GM23338 (cell line): ENCODE measurements at regions not wholly inside any gene's neighbourhood (a gene's known extent, or its start where the extent isn't known, plus 50 kb on each side); places are given as distances from the start of the nearest gene placed in this dataset.

Experiments used
- ATAC-seq: fragments of 200-7000 bp; cut with Tn5 transposase; 3 replicates; pipeline ENCODE4 v1.9.1; 2020
- DNase-seq: peaks from one replicate; pipeline ENCODE4 v3.0.0-alpha.2; 2015; ENCODE audit warnings: low spot score
- H2AFZ ChIP-seq: fragments of 200-600 bp; sonication (generic); 2 replicates; pipeline ENCODE4 v1.8.0; 2016; ENCODE audit warnings: antibody characterized with exemption, mild to moderate bottlenecking, moderate library complexity
- H3F3A ChIP-seq: fragments of 200-600 bp; sonication (generic); replicated peaks from 2 replicates; pipeline ENCODE4 v1.8.0; 2017; ENCODE audit warnings: antibody characterized with exemption, mixed run types, low read depth
- H3K27ac ChIP-seq: fragments of 200-600 bp; sonication (generic); 2 replicates; pipeline ENCODE4 v1.6.1; 2016; ENCODE audit warnings: low read depth
- H3K27me3 ChIP-seq: fragments of 200-600 bp; sonication (generic); 2 replicates; pipeline ENCODE4 v1.8.0; 2016; ENCODE audit warnings: mild to moderate bottlenecking, mixed run types, moderate library complexity; ENCODE audit not compliant: insufficient read depth
- H3K36me3 ChIP-seq: fragments of 200-600 bp; sonication (generic); 2 replicates; pipeline ENCODE4 v1.8.0; 2016; ENCODE audit warnings: mild to moderate bottlenecking; ENCODE audit not compliant: insufficient read depth
- H3K4me1 ChIP-seq: fragments of 200-600 bp; sonication (generic); 2 replicates; pipeline ENCODE4 v1.8.0; 2016; ENCODE audit warnings: mild to moderate bottlenecking, moderate library complexity; ENCODE audit not compliant: insufficient read depth
- H3K4me2 ChIP-seq: fragments of 200-600 bp; sonication (generic); 2 replicates; pipeline ENCODE4 v1.7.1; 2017; ENCODE audit warnings: mixed run types
- H3K4me3 ChIP-seq: fragments of 200-600 bp; sonication (generic); 2 replicates; pipeline ENCODE4 v1.6.1; 2016; ENCODE audit warnings: mixed run types
- H3K79me2 ChIP-seq: fragments of 200-600 bp; sonication (generic); replicated peaks from 2 replicates; pipeline ENCODE4 v1.8.0; 2017; ENCODE audit warnings: mild to moderate bottlenecking; ENCODE audit not compliant: insufficient read depth
- H3K9me2 ChIP-seq: fragments of 200-600 bp; sonication (generic); 2 replicates; pipeline ENCODE4 v1.8.0; 2017; ENCODE audit not compliant: insufficient read depth
- H4K20me1 ChIP-seq: fragments of 200-600 bp; sonication (generic); replicated peaks from 2 replicates; pipeline ENCODE4 v1.8.0; 2017; ENCODE audit warnings: mild to moderate bottlenecking; ENCODE audit not compliant: insufficient read depth
- H3K27ac Mint-ChIP-seq: 2 replicates; pipeline ENCODE4 v1.8.0; 2020; ENCODE audit warnings: inconsistent platforms, mild to moderate bottlenecking, moderate library complexity, mixed read lengths
- H3K27me3 Mint-ChIP-seq: 3 replicates; pipeline ENCODE4 v1.8.0; 2022; ENCODE audit warnings: low read depth, mild to moderate bottlenecking, moderate library complexity, mixed read lengths, inconsistent platforms; ENCODE audit not compliant: insufficient read depth, poor library complexity
- H3K36me3 Mint-ChIP-seq: 3 replicates; pipeline ENCODE4 v1.8.0; 2021; ENCODE audit warnings: low read depth, mild to moderate bottlenecking, inconsistent platforms, moderate library complexity, mixed read lengths
- H3K4me1 Mint-ChIP-seq: 3 replicates; pipeline ENCODE4 v1.8.0; 2020; ENCODE audit warnings: mild to moderate bottlenecking, inconsistent platforms, mixed read lengths
- H3K4me3 Mint-ChIP-seq: 3 replicates; pipeline ENCODE4 v1.8.0; 2021; ENCODE audit warnings: moderate library complexity, mild to moderate bottlenecking, inconsistent platforms, mixed read lengths
- H3K9me3 Mint-ChIP-seq: 3 replicates; pipeline ENCODE4 v1.8.0; 2020; ENCODE audit warnings: moderate library complexity, mild to moderate bottlenecking, inconsistent platforms, mixed read lengths
- CREB1 ChIP-seq: fragments of 250-450 bp; sonication (Bioruptor Pico); IDR thresholded peaks from 2 replicates; pipeline ENCODE4 v1.5.0; 2020; ENCODE audit warnings: low read depth, mild to moderate bottlenecking, moderate library complexity
- CTCF ChIP-seq, 2 experiments: fragments of 200-600 bp in 1 of 2; sonication (generic) in 1 of 2; conservative IDR thresholded peaks; 2 replicates each; pipeline versions ENCODE4 v1.5.1 to v1.6.1; 2016 to 2017; ENCODE audit warnings: antibody characterized with exemption in 2 of 2, low read depth in 2 of 2, mild to moderate bottlenecking in 2 of 2, moderate library complexity in 1 of 2
- EZH2 ChIP-seq: fragments of 200-600 bp; sonication (generic); IDR thresholded peaks from one replicate; pipeline ENCODE4 v1.8.0; 2017; ENCODE audit warnings: antibody characterized with exemption, mild to moderate bottlenecking, low read depth; ENCODE audit not compliant: unreplicated experiment
- EZH2phosphoT487 ChIP-seq: fragments of 200-600 bp; sonication (generic); IDR thresholded peaks from one replicate; pipeline ENCODE4 v1.8.1; 2018; ENCODE audit warnings: antibody characterized with exemption; ENCODE audit not compliant: unreplicated experiment
- JUNB ChIP-seq: IDR thresholded peaks from one replicate; pipeline ENCODE4 v1.6.1; 2016; ENCODE audit warnings: antibody characterized with exemption; ENCODE audit not compliant: unreplicated experiment
- NANOG ChIP-seq: IDR thresholded peaks from 2 replicates; pipeline ENCODE4 v1.6.1; 2016; ENCODE audit warnings: antibody characterized with exemption, borderline replicate concordance
- POLR2AphosphoS5 ChIP-seq: IDR thresholded peaks from 2 replicates; pipeline ENCODE4 v1.6.1; 2016; ENCODE audit warnings: antibody characterized with exemption, low read depth
- STAT1 ChIP-seq: IDR thresholded peaks from one replicate; pipeline ENCODE4 v1.6.1; 2016; ENCODE audit warnings: antibody characterized with exemption; ENCODE audit not compliant: unreplicated experiment
- ZNF114 ChIP-seq: fragments of 250-450 bp; sonication (Bioruptor Pico); IDR thresholded peaks from 2 replicates; pipeline ENCODE4 v1.5.0; 2020; ENCODE audit warnings: mild to moderate bottlenecking, moderate library complexity
- ZNF331 ChIP-seq: fragments of 250-450 bp; sonication (Bioruptor Pico); IDR thresholded peaks from 2 replicates; pipeline ENCODE4 v1.5.0; 2020; ENCODE audit warnings: low read depth, mild to moderate bottlenecking, moderate library complexity
- TF ChIP-seq, protein P1 (sequence below): IDR thresholded peaks from 2 replicates; pipeline ENCODE4 v1.6.1; 2016; ENCODE audit warnings: antibody characterized with exemption
- TF ChIP-seq, protein P2 (sequence below): fragments of 250-450 bp; sonication (Bioruptor Pico); IDR thresholded peaks from 2 replicates; pipeline ENCODE4 v1.5.0; 2020; ENCODE audit warnings: mild to moderate bottlenecking, moderate library complexity
- TF ChIP-seq, protein P3 (sequence below): IDR thresholded peaks from one replicate; pipeline ENCODE4 v1.6.1; 2018; ENCODE audit warnings: antibody characterized with exemption; ENCODE audit not compliant: unreplicated experiment

DNA sequence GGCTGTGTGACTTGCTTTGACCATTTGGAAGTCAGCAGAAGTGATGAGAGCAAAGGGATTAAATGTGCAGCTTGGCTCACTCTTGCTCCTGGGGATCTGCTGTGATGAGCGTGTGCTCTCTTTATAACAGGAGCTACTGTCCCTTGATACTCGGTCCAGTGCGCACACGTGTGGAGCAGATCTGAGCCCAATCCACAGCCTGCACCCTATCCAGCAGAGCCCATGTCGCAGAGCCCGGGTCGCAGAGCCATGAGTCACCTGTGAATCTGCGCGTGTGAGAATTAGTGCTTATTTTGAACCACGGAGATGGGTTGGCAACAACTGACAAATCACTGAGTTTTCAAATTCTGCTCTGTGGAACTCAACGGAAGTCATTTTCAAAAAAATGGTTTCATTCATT is 291.0 kb upstream of the SULF2 start:
- Mint-ChIP-seq H3K4me3 (no peak overlapping the region), H3K27ac (no peak overlapping the region), H3K9me3 (0 out of 3 replicates have a peak, but pooled peaks cover 2% of the 10 kb centered on the region), H3K36me3 (no peaks in the 10 kb centered on the region), H3K27me3 (no peaks in the 10 kb centered on the region), H3K4me1 (no peaks in the 10 kb centered on the region)
- no peak overlapping the region for H2AFZ ChIP-seq
- no peak for ATAC-seq
- no peaks in the 10 kb centered on the region for H4K20me1 ChIP-seq
- no peak for DNase-seq
- H3K4me2 ChIP-seq = no peak overlapping the region
- H3K27ac ChIP-seq = no peak overlapping the region
- TF ChIP-seq JUNB (no peak), ZNF331 (CRISPR knock-in tag) (no peak), EZH2phosphoT487 (no peak), POLR2AphosphoS5 (no peak), STAT1 (no peak), NANOG (no peak), ZNF114 (CRISPR knock-in tag) (no peak), CTCF (conservative IDR thresholded peaks at IDR 0.05; ENCODE audit: low read depth in 2 of 2) (no peak), EZH2 (no peak), CREB1 (no peak)
- TF ChIP-seq, protein P1, sequence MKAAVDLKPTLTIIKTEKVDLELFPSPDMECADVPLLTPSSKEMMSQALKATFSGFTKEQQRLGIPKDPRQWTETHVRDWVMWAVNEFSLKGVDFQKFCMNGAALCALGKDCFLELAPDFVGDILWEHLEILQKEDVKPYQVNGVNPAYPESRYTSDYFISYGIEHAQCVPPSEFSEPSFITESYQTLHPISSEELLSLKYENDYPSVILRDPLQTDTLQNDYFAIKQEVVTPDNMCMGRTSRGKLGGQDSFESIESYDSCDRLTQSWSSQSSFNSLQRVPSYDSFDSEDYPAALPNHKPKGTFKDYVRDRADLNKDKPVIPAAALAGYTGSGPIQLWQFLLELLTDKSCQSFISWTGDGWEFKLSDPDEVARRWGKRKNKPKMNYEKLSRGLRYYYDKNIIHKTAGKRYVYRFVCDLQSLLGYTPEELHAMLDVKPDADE = no peak
- TF ChIP-seq, protein P2, sequence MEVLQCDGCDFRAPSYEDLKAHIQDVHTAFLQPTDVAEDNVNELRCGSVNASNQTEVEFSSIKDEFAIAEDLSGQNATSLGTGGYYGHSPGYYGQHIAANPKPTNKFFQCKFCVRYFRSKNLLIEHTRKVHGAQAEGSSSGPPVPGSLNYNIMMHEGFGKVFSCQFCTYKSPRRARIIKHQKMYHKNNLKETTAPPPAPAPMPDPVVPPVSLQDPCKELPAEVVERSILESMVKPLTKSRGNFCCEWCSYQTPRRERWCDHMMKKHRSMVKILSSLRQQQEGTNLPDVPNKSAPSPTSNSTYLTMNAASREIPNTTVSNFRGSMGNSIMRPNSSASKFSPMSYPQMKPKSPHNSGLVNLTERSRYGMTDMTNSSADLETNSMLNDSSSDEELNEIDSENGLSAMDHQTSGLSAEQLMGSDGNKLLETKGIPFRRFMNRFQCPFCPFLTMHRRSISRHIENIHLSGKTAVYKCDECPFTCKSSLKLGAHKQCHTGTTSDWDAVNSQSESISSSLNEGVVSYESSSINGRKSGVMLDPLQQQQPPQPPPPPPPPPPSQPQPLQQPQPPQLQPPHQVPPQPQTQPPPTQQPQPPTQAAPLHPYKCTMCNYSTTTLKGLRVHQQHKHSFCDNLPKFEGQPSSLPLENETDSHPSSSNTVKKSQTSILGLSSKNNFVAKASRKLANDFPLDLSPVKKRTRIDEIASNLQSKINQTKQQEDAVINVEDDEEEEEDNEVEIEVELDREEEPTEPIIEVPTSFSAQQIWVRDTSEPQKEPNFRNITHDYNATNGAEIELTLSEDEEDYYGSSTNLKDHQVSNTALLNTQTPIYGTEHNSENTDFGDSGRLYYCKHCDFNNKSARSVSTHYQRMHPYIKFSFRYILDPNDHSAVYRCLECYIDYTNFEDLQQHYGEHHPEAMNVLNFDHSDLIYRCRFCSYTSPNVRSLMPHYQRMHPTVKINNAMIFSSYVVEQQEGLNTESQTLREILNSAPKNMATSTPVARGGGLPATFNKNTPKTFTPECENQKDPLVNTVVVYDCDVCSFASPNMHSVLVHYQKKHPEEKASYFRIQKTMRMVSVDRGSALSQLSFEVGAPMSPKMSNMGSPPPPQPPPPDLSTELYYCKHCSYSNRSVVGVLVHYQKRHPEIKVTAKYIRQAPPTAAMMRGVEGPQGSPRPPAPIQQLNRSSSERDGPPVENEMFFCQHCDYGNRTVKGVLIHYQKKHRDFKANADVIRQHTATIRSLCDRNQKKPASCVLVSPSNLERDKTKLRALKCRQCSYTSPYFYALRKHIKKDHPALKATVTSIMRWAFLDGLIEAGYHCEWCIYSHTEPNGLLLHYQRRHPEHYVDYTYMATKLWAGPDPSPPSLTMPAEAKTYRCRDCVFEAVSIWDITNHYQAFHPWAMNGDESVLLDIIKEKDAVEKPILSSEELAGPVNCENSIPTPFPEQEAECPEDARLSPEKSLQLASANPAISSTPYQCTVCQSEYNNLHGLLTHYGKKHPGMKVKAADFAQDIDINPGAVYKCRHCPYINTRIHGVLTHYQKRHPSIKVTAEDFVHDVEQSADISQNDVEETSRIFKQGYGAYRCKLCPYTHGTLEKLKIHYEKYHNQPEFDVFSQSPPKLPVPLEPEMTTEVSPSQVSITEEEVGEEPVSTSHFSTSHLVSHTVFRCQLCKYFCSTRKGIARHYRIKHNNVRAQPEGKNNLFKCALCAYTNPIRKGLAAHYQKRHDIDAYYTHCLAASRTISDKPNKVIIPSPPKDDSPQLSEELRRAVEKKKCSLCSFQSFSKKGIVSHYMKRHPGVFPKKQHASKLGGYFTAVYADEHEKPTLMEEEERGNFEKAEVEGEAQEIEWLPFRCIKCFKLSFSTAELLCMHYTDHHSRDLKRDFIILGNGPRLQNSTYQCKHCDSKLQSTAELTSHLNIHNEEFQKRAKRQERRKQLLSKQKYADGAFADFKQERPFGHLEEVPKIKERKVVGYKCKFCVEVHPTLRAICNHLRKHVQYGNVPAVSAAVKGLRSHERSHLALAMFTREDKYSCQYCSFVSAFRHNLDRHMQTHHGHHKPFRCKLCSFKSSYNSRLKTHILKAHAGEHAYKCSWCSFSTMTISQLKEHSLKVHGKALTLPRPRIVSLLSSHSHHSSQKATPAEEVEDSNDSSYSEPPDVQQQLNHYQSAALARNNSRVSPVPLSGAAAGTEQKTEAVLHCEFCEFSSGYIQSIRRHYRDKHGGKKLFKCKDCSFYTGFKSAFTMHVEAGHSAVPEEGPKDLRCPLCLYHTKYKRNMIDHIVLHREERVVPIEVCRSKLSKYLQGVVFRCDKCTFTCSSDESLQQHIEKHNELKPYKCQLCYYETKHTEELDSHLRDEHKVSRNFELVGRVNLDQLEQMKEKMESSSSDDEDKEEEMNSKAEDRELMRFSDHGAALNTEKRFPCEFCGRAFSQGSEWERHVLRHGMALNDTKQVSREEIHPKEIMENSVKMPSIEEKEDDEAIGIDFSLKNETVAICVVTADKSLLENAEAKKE (CRISPR knock-in tag) = no peak
- TF ChIP-seq, protein P3, sequence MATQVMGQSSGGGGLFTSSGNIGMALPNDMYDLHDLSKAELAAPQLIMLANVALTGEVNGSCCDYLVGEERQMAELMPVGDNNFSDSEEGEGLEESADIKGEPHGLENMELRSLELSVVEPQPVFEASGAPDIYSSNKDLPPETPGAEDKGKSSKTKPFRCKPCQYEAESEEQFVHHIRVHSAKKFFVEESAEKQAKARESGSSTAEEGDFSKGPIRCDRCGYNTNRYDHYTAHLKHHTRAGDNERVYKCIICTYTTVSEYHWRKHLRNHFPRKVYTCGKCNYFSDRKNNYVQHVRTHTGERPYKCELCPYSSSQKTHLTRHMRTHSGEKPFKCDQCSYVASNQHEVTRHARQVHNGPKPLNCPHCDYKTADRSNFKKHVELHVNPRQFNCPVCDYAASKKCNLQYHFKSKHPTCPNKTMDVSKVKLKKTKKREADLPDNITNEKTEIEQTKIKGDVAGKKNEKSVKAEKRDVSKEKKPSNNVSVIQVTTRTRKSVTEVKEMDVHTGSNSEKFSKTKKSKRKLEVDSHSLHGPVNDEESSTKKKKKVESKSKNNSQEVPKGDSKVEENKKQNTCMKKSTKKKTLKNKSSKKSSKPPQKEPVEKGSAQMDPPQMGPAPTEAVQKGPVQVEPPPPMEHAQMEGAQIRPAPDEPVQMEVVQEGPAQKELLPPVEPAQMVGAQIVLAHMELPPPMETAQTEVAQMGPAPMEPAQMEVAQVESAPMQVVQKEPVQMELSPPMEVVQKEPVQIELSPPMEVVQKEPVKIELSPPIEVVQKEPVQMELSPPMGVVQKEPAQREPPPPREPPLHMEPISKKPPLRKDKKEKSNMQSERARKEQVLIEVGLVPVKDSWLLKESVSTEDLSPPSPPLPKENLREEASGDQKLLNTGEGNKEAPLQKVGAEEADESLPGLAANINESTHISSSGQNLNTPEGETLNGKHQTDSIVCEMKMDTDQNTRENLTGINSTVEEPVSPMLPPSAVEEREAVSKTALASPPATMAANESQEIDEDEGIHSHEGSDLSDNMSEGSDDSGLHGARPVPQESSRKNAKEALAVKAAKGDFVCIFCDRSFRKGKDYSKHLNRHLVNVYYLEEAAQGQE = no peak
- no peaks in the 10 kb centered on the region for H3K27me3 ChIP-seq
- H3F3A ChIP-seq = no peaks in the 10 kb centered on the region
- H3K36me3 ChIP-seq = no peaks in the 10 kb centered on the region
- no peaks in the 10 kb centered on the region for H3K4me1 ChIP-seq
- no peak overlapping the region for H3K4me3 ChIP-seq
- H3K79me2 ChIP-seq = no peaks in the 10 kb centered on the region
- no peaks in the 10 kb centered on the region for H3K9me2 ChIP-seq
